HG02763 (cell line): ENCODE measurements at regions not wholly inside any gene's neighbourhood (a gene's known extent, or its start where the extent isn't known, plus 50 kb on each side); places are given as distances from the start of the nearest gene placed in this dataset.
"Not testable (repeated sequence)": the region's sequence is repeated elsewhere in the genome, so short reads cannot be mapped to it uniquely, and the experiment has no call there.

Experiments
- ATAC-seq: cut with Tn5 transposase; IDR thresholded peaks from one replicate; pipeline ENCODE4 v1.9.1; 2021; ENCODE audit warnings: mild to moderate bottlenecking, moderate library complexity; ENCODE audit not compliant: unreplicated experiment

- peak; percentile 47 for ATAC-seq
These were observed 78.0 kb upstream of the SLC25A36 start for GRCh38 chr3:140863580-140864009.

GRCh38 chr3:140870351-140870750, 71.3 kb upstream of the SLC25A36 start:
- no peak for ATAC-seq

- no peak for ATAC-seq
These were observed 70.6 kb upstream of the SLC25A36 start for GRCh38 chr3:140871022-140871421.

- not testable (repeated sequence) for ATAC-seq
These were observed 69.5 kb upstream of the SLC25A36 start for GRCh38 chr3:140872165-140872564.

- no peak for ATAC-seq
These were observed 58.1 kb upstream of the SLC25A36 start for GRCh38 chr3:140883428-140884040.

- ATAC-seq: not testable (repeated sequence)
These were observed 55.9 kb upstream of the SLC25A36 start for GRCh38 chr3:140885697-140886096.
